ENCODE measurements at regions not wholly inside any gene's neighbourhood (a gene's known extent, or its start where the extent isn't known, plus 50 kb on each side); places are given as distances from the start of the nearest gene placed in this dataset.
"Not testable (repeated sequence)": the region's sequence is repeated elsewhere in the genome, so short reads cannot be mapped to it uniquely, and the experiment has no call there.

DNA sequence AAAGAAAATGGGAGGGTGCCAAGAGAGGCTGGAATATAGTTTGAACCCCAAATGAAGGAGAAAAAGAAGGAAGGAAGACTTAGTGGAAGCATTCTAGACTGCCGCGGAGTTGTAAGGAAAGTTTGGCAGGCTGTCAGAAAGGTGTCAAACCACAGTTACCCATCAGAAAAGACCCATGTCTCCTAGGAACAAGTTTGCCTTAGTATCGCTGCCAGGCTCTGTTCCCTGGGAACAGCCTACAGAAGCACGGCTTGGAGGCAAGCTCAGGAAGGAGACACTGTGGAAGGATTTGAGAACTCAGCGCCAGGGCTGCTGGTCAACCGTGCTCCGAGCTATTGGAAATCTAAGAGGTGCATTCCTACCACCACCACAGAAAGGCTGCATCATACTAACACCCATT lies 197.4 kb downstream of the RRAGC start:
- intact Hi-C loops (cut with micrococcal nuclease): no loop called here
- Mint-ChIP-seq H3K4me3 (no peak overlapping the region), H3K27ac (no peak overlapping the region)

DNA sequence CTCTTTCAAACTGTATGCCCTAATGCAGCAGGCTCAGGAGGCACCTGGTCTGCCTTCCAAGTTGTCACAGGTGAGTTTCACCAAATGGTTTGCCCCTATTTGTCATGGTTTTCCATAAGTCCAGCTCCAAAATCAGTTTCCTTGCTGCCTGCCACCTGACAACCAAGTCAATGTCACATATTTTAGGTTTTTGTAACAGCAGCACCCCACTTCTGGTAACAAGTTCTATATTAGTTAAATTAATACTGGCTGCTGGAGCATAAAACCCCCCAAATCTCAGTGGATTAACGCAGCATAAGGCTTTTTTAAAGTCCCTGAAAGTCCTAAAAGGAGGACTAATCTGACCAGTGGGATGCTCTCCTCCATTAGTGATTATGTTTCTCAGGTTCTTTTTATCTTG lies 200.7 kb downstream of the RRAGC start:
- Mint-ChIP-seq H3K9me3 (no peaks in the 10 kb centered on the region), H3K4me1 (ENCODE audit: low read depth) (no peaks in the 10 kb centered on the region), H3K27ac (no peak overlapping the region), H3K4me3 (no peak overlapping the region), H3K36me3 (ENCODE audit: low read depth) (no peaks in the 10 kb centered on the region), H3K27me3 (ENCODE audit: insufficient read depth) (peaks cover 2% of the 10 kb centered on the region)
- intact Hi-C loops (cut with micrococcal nuclease): no loop called here
- DNase-seq (ENCODE audit: low spot score): no peak

More for the DNA sequence above, 197.4 kb downstream of the RRAGC start:
- Mint-ChIP-seq H3K4me1 (ENCODE audit: low read depth) (no peaks in the 10 kb centered on the region), H3K27me3 (ENCODE audit: insufficient read depth) (peaks cover 4% of the 10 kb centered on the region), H3K9me3 (no peaks in the 10 kb centered on the region), H3K36me3 (ENCODE audit: low read depth) (no peaks in the 10 kb centered on the region)
- DNase-seq (ENCODE audit: low spot score): no peak

DNA sequence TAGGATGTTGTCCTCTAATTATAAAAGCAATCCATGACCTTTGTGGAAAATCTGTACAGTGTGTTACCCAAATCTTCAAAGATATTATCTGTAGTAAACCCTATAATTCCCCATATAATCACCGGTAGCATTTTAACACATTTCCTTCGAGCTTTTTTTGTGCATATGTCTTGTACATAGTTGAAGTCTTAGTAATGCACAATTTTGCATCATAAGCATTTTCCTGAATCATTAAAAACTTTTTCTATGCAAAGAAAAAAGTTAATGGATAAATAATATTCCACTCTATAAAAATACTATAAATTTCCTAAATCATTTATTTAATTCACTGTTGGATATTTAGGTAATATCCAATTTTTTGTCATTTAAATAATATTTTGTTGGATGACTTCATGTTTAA lies 201.7 kb downstream of the RRAGC start:
- intact Hi-C loops (cut with micrococcal nuclease): no loop called here
- Mint-ChIP-seq H3K27ac (no peak overlapping the region), H3K4me1 (ENCODE audit: low read depth) (no peaks in the 10 kb centered on the region), H3K9me3 (no peaks in the 10 kb centered on the region), H3K4me3 (no peak overlapping the region), H3K36me3 (ENCODE audit: low read depth) (no peaks in the 10 kb centered on the region), H3K27me3 (ENCODE audit: insufficient read depth) (peaks cover 2% of the 10 kb centered on the region)
- DNase-seq (ENCODE audit: low spot score): no peak

DNA sequence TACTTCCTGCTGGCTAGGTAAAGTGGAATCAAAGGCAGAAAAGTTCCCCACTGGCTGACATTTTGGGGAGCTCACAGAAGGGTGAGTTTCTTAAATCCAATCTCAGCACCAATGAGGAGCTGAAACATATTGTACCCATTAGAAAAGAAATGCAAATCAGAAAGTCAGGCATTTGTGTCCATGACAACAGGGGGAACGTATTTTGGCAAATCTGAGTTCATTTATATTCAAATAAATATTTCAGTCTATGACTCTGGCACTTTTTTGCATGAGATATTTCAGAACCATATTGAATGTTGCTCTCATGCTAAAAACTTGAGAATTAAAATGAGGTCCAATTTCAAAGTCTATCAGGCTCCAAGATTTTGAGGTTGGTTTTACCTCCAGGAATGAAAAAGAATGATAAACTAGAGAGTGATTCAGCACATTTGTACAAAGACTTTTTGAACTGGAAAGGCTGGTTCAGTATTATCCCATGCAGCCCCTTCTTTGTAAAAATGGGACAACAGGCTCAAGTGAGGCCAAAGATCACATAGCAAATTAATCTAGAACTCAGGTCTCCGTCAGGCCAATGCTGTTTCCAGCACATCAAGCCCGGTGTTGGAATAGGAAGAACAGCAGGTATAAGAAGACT lies 202.2 kb downstream of the RRAGC start:
- no peak for DNase-seq (ENCODE audit: low spot score)
- H3K9me3 Mint-ChIP-seq: no peaks in the 10 kb centered on the region
- no peaks in the 10 kb centered on the region for H3K36me3 Mint-ChIP-seq (ENCODE audit: low read depth)
- no peak overlapping the region for H3K4me3 Mint-ChIP-seq
- no peak overlapping the region for H3K27ac Mint-ChIP-seq
- intact Hi-C loops (cut with micrococcal nuclease): no loop called here
- peaks cover 2% of the 10 kb centered on the region for H3K27me3 Mint-ChIP-seq (ENCODE audit: insufficient read depth)
- no peaks in the 10 kb centered on the region for H3K4me1 Mint-ChIP-seq (ENCODE audit: low read depth)

- no peak for DNase-seq (ENCODE audit: low spot score)
- no peaks in the 10 kb centered on the region for H3K36me3 Mint-ChIP-seq (ENCODE audit: low read depth)
- H3K27ac Mint-ChIP-seq: no peak overlapping the region
- H3K27me3 Mint-ChIP-seq (ENCODE audit: insufficient read depth): peaks cover 3% of the 10 kb centered on the region
- no peak overlapping the region for H3K4me3 Mint-ChIP-seq
- H3K4me1 Mint-ChIP-seq (ENCODE audit: low read depth): no peaks in the 10 kb centered on the region
- intact Hi-C loops (cut with micrococcal nuclease): no loop called here
- H3K9me3 Mint-ChIP-seq: no peaks in the 10 kb centered on the region
These were observed 202.8 kb downstream of the RRAGC start for GRCh38 chr1:38656726-38657125.

GRCh38 chr1:38652217-38652616 lies 207.4 kb downstream of the RRAGC start:
- Mint-ChIP-seq H3K27me3 (ENCODE audit: insufficient read depth) (peaks cover 5% of the 10 kb centered on the region), H3K27ac (no peak overlapping the region), H3K9me3 (no peaks in the 10 kb centered on the region), H3K36me3 (ENCODE audit: low read depth) (no peaks in the 10 kb centered on the region), H3K4me3 (no peak overlapping the region), H3K4me1 (ENCODE audit: low read depth) (no peaks in the 10 kb centered on the region)
- intact Hi-C loops (cut with micrococcal nuclease): no loop called here
- no peak for DNase-seq (ENCODE audit: low spot score)

DNA sequence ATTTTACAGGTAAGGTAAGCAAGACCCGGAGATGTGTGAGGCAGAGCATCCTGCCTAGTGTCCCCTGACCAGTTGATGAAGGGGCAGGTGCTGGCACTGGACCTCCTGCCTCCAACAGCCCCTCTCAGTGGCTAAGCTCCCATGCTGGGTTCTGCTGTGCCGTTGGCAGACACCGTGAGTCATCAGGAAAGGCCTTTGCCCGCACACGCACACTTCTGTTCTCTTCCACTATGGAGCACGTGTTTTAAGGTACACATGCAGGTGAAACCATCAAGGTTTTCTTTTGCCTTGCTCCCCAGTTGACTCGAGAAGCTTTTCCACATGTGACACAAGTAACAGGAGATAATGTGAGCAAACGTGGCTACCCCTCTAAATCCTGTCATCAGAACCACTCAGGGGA lies 207.9 kb downstream of the RRAGC start:
- Mint-ChIP-seq H3K9me3 (no peaks in the 10 kb centered on the region), H3K27me3 (ENCODE audit: insufficient read depth) (peaks cover 5% of the 10 kb centered on the region), H3K4me3 (no peak overlapping the region), H3K36me3 (ENCODE audit: low read depth) (no peaks in the 10 kb centered on the region), H3K4me1 (ENCODE audit: low read depth) (no peaks in the 10 kb centered on the region), H3K27ac (no peak overlapping the region)
- DNase-seq (ENCODE audit: low spot score): no peak
- intact Hi-C loops (cut with micrococcal nuclease): no loop called here

- H3K36me3 Mint-ChIP-seq (ENCODE audit: low read depth): no peaks in the 10 kb centered on the region
These were observed 211.2 kb downstream of the RRAGC start for GRCh38 chr1:38648417-38648816.

GRCh38 chr1:38647341-38647740 lies 212.2 kb downstream of the RRAGC start:
- H3K27me3 Mint-ChIP-seq (ENCODE audit: insufficient read depth); H3K4me3 Mint-ChIP-seq; H3K27ac Mint-ChIP-seq; H3K9me3 Mint-ChIP-seq; H3K4me1 Mint-ChIP-seq (ENCODE audit: low read depth); intact Hi-C loops (cut with micrococcal nuclease); DNase-seq (ENCODE audit: low spot score); H3K36me3 Mint-ChIP-seq (ENCODE audit: low read depth): not testable (repeated sequence)

More at GRCh38 chr1:38648417-38648816, 211.2 kb downstream of the RRAGC start:
- H3K27ac Mint-ChIP-seq: no peak overlapping the region
- no peaks in the 10 kb centered on the region for H3K9me3 Mint-ChIP-seq
- no peak for DNase-seq (ENCODE audit: low spot score)
- intact Hi-C loops (cut with micrococcal nuclease): no loop called here
- no peak overlapping the region for H3K4me3 Mint-ChIP-seq
- no peaks in the 10 kb centered on the region for H3K4me1 Mint-ChIP-seq (ENCODE audit: low read depth)
- H3K27me3 Mint-ChIP-seq (ENCODE audit: insufficient read depth): peaks cover 5% of the 10 kb centered on the region

GRCh38 chr1:38644092-38644491 lies 215.5 kb downstream of the RRAGC start:
- Mint-ChIP-seq H3K27ac (no peak overlapping the region), H3K9me3 (peaks cover 10% of the 10 kb centered on the region), H3K4me3 (no peak overlapping the region), H3K27me3 (ENCODE audit: insufficient read depth) (peaks cover 9% of the 10 kb centered on the region), H3K4me1 (ENCODE audit: low read depth) (no peaks in the 10 kb centered on the region), H3K36me3 (ENCODE audit: low read depth) (no peaks in the 10 kb centered on the region)
- intact Hi-C loops (cut with micrococcal nuclease): no loop called here
- no peak for DNase-seq (ENCODE audit: low spot score)

- no peaks in the 10 kb centered on the region for H3K36me3 Mint-ChIP-seq (ENCODE audit: low read depth)
- H3K9me3 Mint-ChIP-seq: peaks cover 10% of the 10 kb centered on the region
- H3K27me3 Mint-ChIP-seq (ENCODE audit: insufficient read depth): peaks cover 8% of the 10 kb centered on the region
- DNase-seq (ENCODE audit: low spot score): no peak
- H3K4me1 Mint-ChIP-seq (ENCODE audit: low read depth): no peaks in the 10 kb centered on the region
- intact Hi-C loops (cut with micrococcal nuclease): no loop called here
- no peak overlapping the region for H3K27ac Mint-ChIP-seq
- H3K4me3 Mint-ChIP-seq: no peak overlapping the region
These were observed 217.9 kb downstream of the RRAGC start for GRCh38 chr1:38641661-38642060.

- DNase-seq (ENCODE audit: low spot score): no peak
- Mint-ChIP-seq H3K27ac (no peak overlapping the region), H3K9me3 (peaks cover 10% of the 10 kb centered on the region), H3K4me1 (ENCODE audit: low read depth) (no peaks in the 10 kb centered on the region), H3K27me3 (ENCODE audit: insufficient read depth) (peaks cover 8% of the 10 kb centered on the region), H3K36me3 (ENCODE audit: low read depth) (no peaks in the 10 kb centered on the region), H3K4me3 (no peak overlapping the region)
- intact Hi-C loops (cut with micrococcal nuclease): no loop called here
These were observed 219.2 kb downstream of the RRAGC start for GRCh38 chr1:38640371-38640770.

DNA sequence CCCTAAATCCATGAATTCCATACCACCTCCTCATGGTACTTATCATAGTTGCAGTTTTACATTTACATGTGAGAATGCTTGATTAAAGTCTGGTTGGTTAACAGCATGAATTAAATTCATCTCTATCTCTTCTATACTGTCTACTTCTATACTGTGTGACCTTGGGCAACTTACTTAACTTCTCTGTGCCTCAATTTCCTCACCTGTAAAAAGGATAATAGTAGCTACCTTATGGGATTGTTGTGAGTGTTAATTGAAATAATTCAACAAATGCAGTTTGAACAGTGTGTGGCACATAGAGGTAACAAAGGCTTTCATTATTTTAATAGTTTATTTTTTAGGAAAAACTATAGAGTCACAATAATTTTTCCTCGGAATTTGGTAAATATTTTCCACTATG lies 231.3 kb downstream of the RRAGC start:
- Mint-ChIP-seq H3K27ac (no peak overlapping the region), H3K36me3 (ENCODE audit: low read depth) (no peaks in the 10 kb centered on the region), H3K4me3 (no peak overlapping the region), H3K4me1 (ENCODE audit: low read depth) (no peaks in the 10 kb centered on the region), H3K9me3 (no peaks in the 10 kb centered on the region), H3K27me3 (ENCODE audit: insufficient read depth) (peaks cover 14% of the 10 kb centered on the region)
- DNase-seq (ENCODE audit: low spot score): no peak
- intact Hi-C loops (cut with micrococcal nuclease): no loop called here

DNA sequence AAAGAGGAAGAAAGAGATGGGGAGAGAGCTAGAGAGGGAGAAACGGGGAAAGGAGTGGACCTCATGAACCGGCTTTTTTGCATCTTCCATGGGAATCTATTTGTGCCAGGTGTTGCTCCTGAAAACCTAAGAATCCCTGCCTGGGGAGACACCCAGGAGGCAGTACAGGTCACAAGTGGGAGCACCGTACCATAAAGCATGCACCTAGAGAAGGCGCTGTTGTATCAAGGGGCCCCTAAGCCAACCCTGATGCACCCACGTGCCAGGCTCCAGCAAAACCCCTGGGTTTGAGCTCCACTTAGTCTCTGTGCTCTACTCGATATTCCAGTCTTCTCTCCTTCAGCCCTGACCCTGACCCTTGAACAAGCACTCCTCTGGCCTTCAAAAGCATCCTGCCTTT lies 233.6 kb downstream of the RRAGC start:
- Mint-ChIP-seq H3K9me3 (no peaks in the 10 kb centered on the region), H3K4me1 (ENCODE audit: low read depth) (no peaks in the 10 kb centered on the region), H3K27me3 (ENCODE audit: insufficient read depth) (peaks cover 7% of the 10 kb centered on the region), H3K27ac (no peak overlapping the region), H3K4me3 (no peak overlapping the region), H3K36me3 (ENCODE audit: low read depth) (no peaks in the 10 kb centered on the region)
- no peak for DNase-seq (ENCODE audit: low spot score)
- intact Hi-C loops (cut with micrococcal nuclease): no loop called here
